HG02623 (cell line): ENCODE measurements at regions not wholly inside any gene's neighbourhood (a gene's known extent, or its start where the extent isn't known, plus 50 kb on each side); places are given as distances from the start of the nearest gene placed in this dataset.
"Not testable (repeated sequence)": the region's sequence is repeated elsewhere in the genome, so short reads cannot be mapped to it uniquely, and the experiment has no call there.

Experiments
- ATAC-seq: cut with Tn5 transposase; IDR thresholded peaks from one replicate; pipeline ENCODE4 v1.9.1; 2021; ENCODE audit warnings: moderate library complexity; ENCODE audit not compliant: unreplicated experiment

- no peak for ATAC-seq
Measured at GRCh38 chr6:85772641-85773040, 130.0 kb upstream of the SYNCRIP start.

DNA sequence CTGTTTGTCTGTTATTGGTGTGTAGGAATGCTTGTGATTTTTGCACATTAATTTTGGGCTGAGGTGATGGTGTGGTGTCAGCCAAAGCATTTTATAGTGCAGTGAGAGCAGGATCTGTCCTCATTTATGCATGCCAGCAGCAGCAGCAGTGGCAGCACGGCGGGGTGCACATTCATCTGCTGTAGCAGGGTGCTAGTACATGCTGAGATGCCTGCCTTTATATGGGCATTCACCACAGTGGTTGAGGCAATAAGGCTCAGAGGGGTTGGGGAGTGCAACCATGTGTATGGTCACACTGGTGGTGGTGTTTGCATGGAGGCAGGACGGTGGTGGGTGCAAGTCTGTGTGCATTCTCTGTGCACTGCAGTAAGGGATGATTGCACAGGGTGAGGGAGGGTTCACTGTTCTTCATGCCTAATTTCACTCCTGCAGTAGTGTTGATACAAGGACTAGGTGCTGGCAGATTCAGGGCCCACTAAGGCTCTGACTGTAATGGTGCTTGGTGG, 129.3 kb upstream of the SYNCRIP start:
- ATAC-seq: no peak

DNA sequence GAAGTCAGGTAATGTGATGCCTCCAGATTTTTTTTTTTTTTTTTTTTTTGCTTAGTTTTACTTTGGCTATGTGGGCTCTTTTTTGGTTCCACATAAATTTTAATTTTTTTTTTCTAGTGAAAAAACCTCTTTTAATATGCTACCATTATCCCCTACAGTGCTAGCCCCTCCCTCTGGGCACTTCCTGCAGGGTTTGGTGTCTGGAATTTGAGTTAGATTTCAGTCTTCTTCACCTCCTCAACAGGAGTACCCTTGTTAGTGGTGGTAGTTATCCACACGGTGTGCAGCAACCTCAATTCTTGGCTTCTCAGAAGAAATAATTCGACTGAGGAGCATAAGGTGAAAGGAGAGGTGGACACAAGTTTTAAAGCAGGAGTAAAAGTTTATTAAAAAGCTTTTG, 128.8 kb upstream of the SYNCRIP start:
- ATAC-seq: no peak

- no peak for ATAC-seq
Measured at GRCh38 chr6:85764844-85765243, 122.2 kb upstream of the SYNCRIP start.

- no peak for ATAC-seq
Measured at GRCh38 chr6:85756982-85757381, 114.3 kb upstream of the SYNCRIP start.

DNA sequence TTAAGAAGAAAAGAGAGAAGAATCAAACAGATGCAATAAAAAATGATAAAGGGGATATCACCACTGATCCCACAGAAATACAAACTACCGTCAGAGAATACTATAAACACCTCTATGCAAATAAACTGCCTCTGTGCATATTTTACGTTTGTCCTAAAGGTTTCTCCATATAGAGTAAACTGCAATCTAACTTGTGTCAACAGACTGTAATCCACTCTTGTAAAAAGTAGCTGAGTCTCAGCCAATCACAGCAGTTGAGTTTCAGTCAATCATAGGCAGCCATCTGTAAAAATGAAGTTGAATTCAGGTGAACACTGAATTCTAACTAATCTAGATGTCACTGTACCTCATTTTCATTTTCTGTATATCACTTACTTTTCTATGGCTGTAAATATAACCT, 112.2 kb upstream of the SYNCRIP start:
- no peak for ATAC-seq

- ATAC-seq: no peak
Measured at GRCh38 chr6:85752602-85753001, 109.9 kb upstream of the SYNCRIP start.

- ATAC-seq: no peak
Measured at GRCh38 chr6:85751374-85752055, 108.8 kb upstream of the SYNCRIP start.

- not testable (repeated sequence) for ATAC-seq
Measured at GRCh38 chr6:85750146-85750545, 107.5 kb upstream of the SYNCRIP start.

DNA sequence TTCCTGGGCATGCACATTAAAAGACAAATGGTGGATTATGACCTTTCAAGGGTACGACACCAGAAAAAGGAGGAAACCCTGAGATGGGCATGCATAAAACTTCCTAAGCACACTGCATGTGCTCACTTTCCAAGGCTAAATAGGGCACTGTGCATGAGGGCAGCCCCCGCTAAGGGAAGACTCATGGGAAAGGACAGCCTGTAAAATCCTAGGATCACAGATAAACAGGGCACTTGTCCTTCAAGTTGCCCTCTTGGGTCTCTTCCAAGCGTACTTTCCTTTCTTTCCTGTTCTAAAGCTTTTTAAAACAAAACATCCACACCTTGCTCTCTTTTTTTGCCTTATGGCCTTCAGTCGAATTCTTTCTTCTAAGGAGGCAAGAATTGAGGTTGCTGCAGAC, 106.5 kb upstream of the SYNCRIP start:
- ATAC-seq: no peak

DNA sequence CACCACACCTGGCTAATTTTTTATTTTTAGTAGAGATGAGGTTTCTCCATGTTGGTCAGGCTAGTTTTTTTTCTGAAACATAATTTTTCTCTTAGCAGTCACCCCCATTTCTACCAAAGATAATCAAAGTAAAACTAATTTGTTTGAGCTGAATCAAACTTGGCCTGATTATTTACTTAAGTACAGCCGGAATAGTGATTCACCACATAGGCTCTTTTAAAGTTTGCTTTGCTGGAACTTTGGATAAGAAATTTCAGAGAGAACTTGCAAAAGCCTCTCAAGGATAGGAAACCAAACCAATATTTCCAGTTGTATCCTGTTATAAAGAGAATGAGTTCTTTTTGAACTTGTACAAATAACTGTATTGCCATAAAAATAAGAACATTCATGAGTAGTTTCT, 105.0 kb upstream of the SYNCRIP start:
- no peak for ATAC-seq

GRCh38 chr6:85747093-85747492, 104.4 kb upstream of the SYNCRIP start:
- no peak for ATAC-seq

- no peak for ATAC-seq
Measured at GRCh38 chr6:85744433-85744970, 101.8 kb upstream of the SYNCRIP start.

DNA sequence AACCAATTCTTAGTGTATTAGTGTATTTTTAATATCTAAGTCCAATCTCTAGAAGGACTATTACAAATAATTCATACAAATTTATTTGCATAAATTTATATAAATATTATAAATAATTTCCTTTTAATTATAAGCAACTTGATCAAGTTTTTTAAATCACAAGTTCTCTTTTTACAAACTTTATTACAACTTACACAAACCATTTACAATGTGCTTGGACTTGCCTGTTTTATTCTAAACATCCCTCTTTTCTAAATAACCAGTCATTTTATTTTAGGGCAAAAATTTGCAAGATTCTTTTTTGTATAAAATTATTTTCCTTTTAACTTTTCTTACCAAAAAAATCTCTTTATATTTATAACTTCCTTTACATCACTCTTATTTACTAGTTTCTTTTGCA, 83.5 kb upstream of the SYNCRIP start:
- no peak for ATAC-seq

- ATAC-seq: no peak
Measured at GRCh38 chr6:85715797-85716196, 73.1 kb upstream of the SYNCRIP start.

GRCh38 chr6:85714893-85715530, 72.3 kb upstream of the SYNCRIP start:
- no peak for ATAC-seq

DNA sequence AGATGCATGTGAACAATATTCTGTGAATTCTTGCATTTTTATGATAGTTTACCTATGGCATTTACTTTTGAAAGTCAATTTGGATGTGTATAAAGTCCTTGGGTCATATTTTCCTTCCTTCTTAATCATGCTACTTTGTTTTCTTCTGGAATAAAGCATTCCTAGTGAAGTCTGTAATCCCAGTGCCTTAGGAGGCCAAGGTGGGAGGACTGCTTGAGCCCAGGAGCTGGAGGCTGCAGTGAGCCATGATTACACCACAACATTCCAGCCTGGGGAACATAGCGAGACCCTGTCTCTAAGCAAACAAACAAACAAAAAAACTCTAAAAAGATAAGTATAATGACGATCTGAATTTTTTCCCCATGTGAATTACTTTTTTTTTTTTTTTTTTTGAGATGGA, 69.7 kb upstream of the SYNCRIP start:
- no peak for ATAC-seq

DNA sequence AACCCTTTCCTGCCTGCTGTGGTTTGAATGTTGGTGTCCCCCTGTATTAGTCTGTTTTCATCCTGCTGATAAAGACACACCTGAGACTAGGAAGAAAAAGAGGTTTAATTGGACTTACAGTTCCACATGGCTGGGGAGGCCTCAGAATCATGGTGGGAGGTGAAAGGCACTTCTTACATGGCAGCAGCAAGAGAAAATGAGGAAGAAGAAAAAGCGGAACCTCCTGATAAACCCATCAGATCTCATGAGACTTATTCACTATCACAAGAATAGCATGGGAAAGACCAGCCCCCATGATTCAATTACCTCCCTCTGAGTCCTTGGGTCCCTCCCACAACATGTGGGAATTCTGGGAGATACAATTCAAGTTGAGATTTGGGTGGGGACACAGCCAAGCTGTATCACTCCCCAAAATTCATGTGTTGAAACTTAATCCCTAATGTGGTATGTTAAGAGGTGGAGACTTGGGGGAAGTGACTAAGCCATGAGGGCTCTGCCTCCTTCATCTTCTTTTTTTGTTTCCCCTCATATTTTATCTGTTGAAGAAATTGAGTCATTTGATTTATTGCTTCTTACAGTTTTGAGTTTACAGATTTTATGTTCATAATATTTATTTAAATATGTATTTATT, 64.9 kb upstream of the SYNCRIP start:
- not testable (repeated sequence) for ATAC-seq

- no peak for ATAC-seq
Measured at GRCh38 chr6:85706272-85706671, 63.6 kb upstream of the SYNCRIP start.

DNA sequence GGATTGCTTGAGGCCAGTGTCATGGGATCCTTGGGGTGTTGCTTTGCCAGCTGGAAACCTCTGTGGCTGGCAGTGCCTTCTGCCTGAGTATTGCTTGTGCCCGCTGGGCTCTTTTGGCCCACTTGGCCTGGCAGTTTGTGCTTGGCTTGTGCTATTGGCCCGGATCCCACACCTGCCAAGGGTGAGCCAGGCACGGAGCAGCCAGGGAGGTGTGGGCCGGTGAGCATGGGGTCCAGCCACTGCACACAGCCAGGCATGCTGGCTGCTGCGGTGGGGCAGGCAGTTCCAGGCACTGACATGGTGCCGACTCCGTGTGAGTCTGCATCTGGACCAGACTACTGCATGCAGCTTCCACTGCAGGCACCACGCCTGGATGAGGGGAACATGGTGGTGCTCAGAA, 62.5 kb upstream of the SYNCRIP start:
- no peak for ATAC-seq

GRCh38 chr6:85703406-85703805, 60.7 kb upstream of the SYNCRIP start:
- ATAC-seq: no peak
